ENCODE measurements at regions not wholly inside any gene's neighbourhood (a gene's known extent, or its start where the extent isn't known, plus 50 kb on each side); places are given as distances from the start of the nearest gene placed in this dataset.

GRCh38 chr2:126971162-126971480 is 72.4 kb downstream of the TEX51 start:
- FAIRE-seq = no peak
- POLR2A ChIA-PET = no interaction called here

More at GRCh38 chr2:126971162-126971480, 72.4 kb downstream of the TEX51 start:
- Histone ChIP-seq H3K27me3 (ENCODE audit: control insufficient read depth in 2 of 2, insufficient read depth in 2 of 2, low read length in 2 of 2) (peaks cover 11% of the 10 kb centered on the region in 2 experiments), H3K4me2 (ENCODE audit: insufficient read depth, low read length) (no peak overlapping the region), H3K4me3 (replicated peaks in 1 of 3; ENCODE audit: insufficient read depth in 1 of 3, low read depth in 1 of 3, low read length in 3 of 3) (no peak overlapping the region), H2AFZ (ENCODE audit: low read depth, low read length) (no peak overlapping the region), H3K9me3 (replicated peaks; ENCODE audit: control insufficient read depth, insufficient read depth, low read length) (no peaks in the 10 kb centered on the region), H4K20me1 (replicated peaks; ENCODE audit: control insufficient read depth, extremely low read depth, insufficient read depth, low read length) (no peaks in the 10 kb centered on the region), H3K36me3 (ENCODE audit: control insufficient read depth in 2 of 2, extremely low read depth in 1 of 2, insufficient read depth in 2 of 2, low read length in 2 of 2) (no peaks in the 10 kb centered on the region), H3K27ac (ENCODE audit: insufficient read depth, low read depth, low read length) (no peak overlapping the region), H3K9me1 (replicated peaks; ENCODE audit: control insufficient read depth, extremely low read depth, insufficient read depth, low read length) (no peaks in the 10 kb centered on the region), H3K4me1 (ENCODE audit: control insufficient read depth, extremely low read depth, insufficient read depth, low read length) (no peaks in the 10 kb centered on the region), H3K9ac (replicated peaks; ENCODE audit: extremely low read depth, insufficient read depth, low read length) (no peak overlapping the region), H3K79me2 (ENCODE audit: control insufficient read depth, insufficient read depth, low read length) (no peaks in the 10 kb centered on the region)
- TF ChIP-seq CTCF (IDR thresholded peaks at IDR 0.05; ENCODE audit: extremely low read depth in 1 of 2, insufficient read depth in 1 of 2, low read depth in 1 of 2, low read length in 2 of 2) (no peak), MAX (IDR thresholded peaks at IDR 0.05; ENCODE audit: insufficient read depth, insufficient read length) (no peak), FOS (IDR thresholded peaks at IDR 0.05; ENCODE audit: borderline replicate concordance, insufficient read depth, low read length) (no peak), MYC (IDR thresholded peaks at IDR 0.05; ENCODE audit: low read depth, low read length) (no peak)
- dilution Hi-C loops (cut with MboI; ENCODE audit: extremely low pct_ligation_motif_present, low sequenced_read_pairs) (no loop called here), intact Hi-C loops (cut with micrococcal nuclease) (no loop called here)
- no TSS peak for BruUV-seq (replicated peaks)
- DNase-seq (ENCODE audit: low read depth, low spot score) = no peak
- CTCF ChIA-PET = interaction anchor here (1.0 to 2.0 kb wide), 8 partner anchors 11 to 150 kb away, joined by 3 to 18 read pairs (median 4); no protein-coding TSS in a partner anchor
